ENCODE measurements at regions not wholly inside any gene's neighbourhood (a gene's known extent, or its start where the extent isn't known, plus 50 kb on each side); places are given as distances from the start of the nearest gene placed in this dataset.
"Not testable (repeated sequence)": the region's sequence is repeated elsewhere in the genome, so short reads cannot be mapped to it uniquely, and the experiment has no call there.

GRCh38 chr6:85287158-85287557 lies 162.7 kb upstream of the NT5E start:
- no peak for DNase-seq (ENCODE audit: low read depth in 1 of 2, low spot score in 1 of 2)

DNA sequence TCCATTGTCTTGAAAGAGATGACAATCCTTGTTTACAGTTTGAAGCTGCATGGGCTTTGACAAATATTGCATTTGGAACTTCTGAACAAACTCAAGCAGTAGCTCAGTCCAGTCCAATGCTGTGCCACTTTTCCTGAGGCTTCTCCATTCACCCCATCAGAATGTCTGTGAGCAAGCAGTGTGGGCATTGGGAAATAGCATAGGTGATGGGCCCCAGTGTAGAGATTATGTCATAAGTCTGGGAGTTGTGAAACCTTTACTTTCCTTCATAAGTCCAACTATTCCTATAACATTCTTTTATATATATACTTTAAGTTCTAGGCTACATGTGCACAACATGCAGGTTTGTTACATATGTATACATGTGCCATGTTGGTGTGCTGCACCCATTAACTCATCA lies 163.4 kb upstream of the NT5E start:
- DNase-seq (ENCODE audit: low read depth in 1 of 2, low spot score in 1 of 2): not testable (repeated sequence)

GRCh38 chr6:85285934-85286333 lies 163.9 kb upstream of the NT5E start:
- no peak for DNase-seq (ENCODE audit: low read depth in 1 of 2, low spot score in 1 of 2)

- DNase-seq (ENCODE audit: low read depth in 1 of 2, low spot score in 1 of 2): no peak
Observed at GRCh38 chr6:85285114-85285513, 164.8 kb upstream of the NT5E start.

GRCh38 chr6:85283436-85283835 lies 166.4 kb upstream of the NT5E start:
- DNase-seq (ENCODE audit: low read depth in 1 of 2, low spot score in 1 of 2): no peak

DNA sequence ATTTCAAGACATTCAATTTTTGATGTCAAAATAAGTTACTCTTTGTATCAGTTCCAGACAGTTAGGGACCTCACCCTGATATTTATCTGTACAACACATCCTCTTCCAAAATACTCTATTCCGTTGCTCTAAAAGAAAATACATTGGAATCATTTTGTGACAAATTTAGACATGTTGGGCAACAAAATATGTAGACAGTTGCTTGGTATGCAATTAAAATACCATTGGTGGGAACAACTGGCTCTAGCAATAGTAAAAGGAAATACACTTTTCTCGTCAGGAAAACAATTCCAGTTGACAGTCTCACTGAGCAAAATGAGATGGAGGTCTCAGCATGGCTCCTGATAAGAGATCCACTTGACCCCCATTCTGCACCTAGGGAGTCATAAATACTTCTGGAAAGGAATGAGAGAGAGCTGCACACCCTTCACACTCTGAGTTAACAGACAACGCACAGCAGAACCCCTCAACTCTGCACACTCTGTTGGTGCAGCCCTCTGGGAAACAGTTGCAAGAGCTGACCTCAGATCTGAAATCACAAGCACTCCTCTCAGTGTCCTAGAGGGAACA lies 171.3 kb upstream of the NT5E start:
- DNase-seq (ENCODE audit: low read depth in 1 of 2, low spot score in 1 of 2): no peak

GRCh38 chr6:85276026-85276425 lies 173.9 kb upstream of the NT5E start:
- DNase-seq (ENCODE audit: low read depth in 1 of 2, low spot score in 1 of 2): not testable (repeated sequence)

DNA sequence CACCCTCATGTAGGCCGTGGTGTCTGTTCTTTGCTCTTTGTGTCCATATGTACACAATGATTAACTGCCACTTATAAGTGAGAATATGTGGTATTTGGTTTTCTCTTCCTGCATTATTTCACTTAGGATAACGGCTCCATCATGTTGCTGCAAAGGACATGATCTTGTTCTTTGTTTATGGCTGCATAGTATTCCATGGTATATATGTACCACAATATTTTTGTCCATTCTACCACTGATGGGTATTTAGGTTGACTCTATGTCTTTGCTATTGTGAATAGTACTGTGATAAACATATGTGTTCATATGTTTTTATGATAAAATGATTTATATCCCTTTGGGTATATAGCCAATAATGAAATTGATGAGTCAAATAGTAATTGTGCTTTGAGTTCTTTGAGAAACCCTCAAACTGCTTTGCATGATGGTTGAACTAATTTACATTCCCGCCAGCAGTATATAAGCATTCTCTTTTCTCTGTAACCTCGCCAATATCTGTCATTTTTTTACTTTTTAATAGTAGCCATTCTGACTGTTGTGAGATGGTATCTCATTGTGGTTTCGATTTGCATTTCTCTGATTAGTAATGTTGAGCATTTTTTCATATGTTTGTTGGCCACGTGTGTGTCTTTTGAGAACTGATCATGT lies 174.4 kb upstream of the NT5E start:
- no peak for DNase-seq (ENCODE audit: low read depth in 1 of 2, low spot score in 1 of 2)

- no peak for DNase-seq (ENCODE audit: low read depth in 1 of 2, low spot score in 1 of 2)
Observed at GRCh38 chr6:85273870-85274269, 176.0 kb upstream of the NT5E start.

- no peak for DNase-seq (ENCODE audit: low read depth in 1 of 2, low spot score in 1 of 2)
Observed at GRCh38 chr6:85273046-85273445, 176.8 kb upstream of the NT5E start.

GRCh38 chr6:85272592-85272991 lies 177.3 kb upstream of the NT5E start:
- DNase-seq (ENCODE audit: low read depth in 1 of 2, low spot score in 1 of 2): no peak

DNA sequence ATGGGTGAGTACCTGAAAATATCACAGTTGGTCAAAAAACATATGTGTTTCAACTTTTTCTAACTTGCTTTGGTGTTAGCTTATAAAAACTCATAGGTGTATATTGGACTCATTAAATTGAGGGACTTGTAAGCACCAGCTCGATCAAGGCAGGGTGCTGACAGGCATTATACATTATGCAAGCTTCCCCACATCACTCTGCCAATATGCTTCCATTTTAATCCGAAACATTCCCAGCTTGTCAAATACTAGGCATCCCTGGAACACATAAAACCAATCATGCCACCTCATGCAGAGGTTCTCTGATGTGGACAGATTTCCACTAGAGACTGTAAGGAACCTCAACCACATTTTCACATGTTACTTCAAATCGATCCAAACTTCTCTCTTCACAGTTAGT lies 187.3 kb upstream of the NT5E start:
- DNase-seq (ENCODE audit: low read depth in 1 of 2, low spot score in 1 of 2): no peak

- no peak for DNase-seq (ENCODE audit: low read depth in 1 of 2, low spot score in 1 of 2)
Observed at GRCh38 chr6:85261271-85261670, 188.6 kb upstream of the NT5E start.

DNA sequence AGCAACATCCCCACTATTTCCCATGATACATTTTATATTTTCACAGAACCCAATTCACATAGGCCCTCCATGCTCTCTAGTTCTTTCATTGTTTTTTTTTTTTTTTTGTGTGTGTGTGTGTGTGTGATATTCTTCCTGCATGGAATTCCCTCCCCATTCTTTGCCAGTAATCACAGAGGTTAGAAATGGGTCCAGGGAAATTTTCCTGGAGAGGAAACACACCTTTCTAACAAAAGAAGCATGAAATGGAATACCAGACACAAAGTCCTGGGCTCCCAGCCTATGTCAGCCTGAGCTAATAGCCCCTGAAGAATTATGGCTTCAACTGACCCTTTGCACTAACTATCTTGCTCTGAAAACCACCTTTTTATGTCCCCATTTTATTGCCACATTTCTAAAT lies 194.2 kb upstream of the NT5E start:
- DNase-seq (ENCODE audit: low read depth in 1 of 2, low spot score in 1 of 2): no peak

DNA sequence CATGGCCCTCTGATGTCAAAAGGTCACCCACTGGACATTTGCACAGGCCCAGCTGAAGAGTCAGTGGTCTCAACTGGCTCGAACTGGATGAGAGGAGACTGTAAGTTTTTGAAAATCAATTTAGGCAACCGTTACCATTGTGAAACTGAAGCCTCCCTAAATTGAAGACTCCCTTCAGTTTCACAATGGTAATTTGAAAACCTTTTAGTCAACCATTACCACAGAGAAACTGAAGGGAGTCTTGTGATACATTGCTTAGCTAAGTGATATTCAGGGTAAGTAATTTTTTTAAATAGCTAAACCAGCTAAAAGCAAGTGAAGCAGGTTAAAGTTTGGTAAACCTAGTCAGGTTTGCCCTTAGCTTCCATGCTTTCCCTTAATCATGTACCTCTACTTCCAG lies 197.3 kb upstream of the NT5E start:
- DNase-seq (ENCODE audit: low read depth in 1 of 2, low spot score in 1 of 2): no peak

DNA sequence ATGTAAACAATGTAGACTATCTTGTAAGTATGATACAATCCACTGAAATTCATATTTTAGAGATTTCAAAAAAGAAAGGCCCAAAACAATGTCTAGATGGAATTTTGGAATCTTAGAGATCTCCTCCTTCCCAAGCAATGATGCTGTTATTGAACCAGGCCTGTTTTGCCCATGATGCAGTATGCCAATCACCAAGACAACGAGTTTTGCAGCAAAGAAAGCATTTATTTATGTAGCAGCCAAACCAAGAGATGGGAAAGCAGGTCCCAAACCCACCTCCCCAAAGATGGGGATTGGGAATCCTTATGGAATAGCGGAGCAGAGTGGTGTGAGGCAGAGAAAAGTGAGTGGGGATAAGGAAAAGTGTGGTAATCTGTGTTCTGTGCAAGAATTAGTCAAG lies 197.8 kb upstream of the NT5E start:
- no peak for DNase-seq (ENCODE audit: low read depth in 1 of 2, low spot score in 1 of 2)

DNA sequence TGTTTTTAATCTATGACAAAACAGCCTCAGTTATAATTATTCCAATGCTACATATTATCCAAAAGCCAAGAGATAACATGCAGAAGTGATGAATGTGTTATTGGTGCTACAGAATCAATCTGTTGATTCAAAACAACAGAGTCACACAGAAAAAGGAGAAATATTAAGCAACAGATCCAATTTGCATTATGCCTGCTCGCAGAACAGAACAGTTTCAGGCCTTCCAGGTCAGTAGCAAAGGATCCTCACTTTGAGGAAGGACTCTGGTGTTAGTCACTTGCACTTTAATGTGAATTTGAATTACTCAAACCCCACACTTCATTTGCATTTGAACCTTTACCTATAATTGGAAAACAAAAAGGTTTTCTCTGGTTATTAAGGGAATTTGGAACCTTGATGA lies 198.6 kb upstream of the NT5E start:
- no peak for DNase-seq (ENCODE audit: low read depth in 1 of 2, low spot score in 1 of 2)

DNA sequence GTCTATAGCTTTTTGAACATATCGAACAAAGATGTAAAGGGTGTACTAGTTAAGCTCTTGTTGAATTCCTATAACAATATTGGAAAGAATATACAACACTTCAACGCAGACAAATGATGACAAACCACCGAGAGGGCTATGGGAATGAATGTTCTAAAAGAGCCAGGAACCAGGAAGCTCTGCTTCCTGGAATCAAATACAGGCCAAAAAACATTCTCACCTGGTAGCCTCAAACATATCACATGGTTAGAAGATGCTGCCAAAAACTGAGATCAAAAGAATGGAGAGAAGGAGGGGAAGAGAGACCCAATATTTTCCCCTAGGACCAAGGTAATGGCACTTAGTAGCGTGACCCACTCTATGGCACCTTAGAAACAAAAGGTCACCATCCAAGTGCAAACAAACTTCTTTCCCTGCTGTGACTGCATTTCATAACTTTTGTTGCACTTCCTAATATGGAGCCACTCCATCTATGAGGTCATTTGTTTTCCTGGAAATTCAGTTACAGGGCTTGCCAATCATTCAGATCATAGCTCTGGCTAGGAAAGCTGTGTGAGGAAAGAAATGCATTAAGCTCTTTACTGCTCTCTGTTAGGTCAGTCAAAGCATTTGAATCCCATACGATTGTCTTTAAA lies 199.2 kb upstream of the NT5E start:
- no peak for DNase-seq (ENCODE audit: low read depth in 1 of 2, low spot score in 1 of 2)

GRCh38 chr6:85245004-85245403 lies 204.9 kb upstream of the NT5E start:
- no peak for DNase-seq (ENCODE audit: low read depth in 1 of 2, low spot score in 1 of 2)

GRCh38 chr6:85241498-85242052 lies 208.3 kb upstream of the NT5E start:
- no peak for DNase-seq (ENCODE audit: low read depth in 1 of 2, low spot score in 1 of 2)

GRCh38 chr6:85240787-85241385 lies 209.0 kb upstream of the NT5E start:
- no peak for DNase-seq (ENCODE audit: low read depth in 1 of 2, low spot score in 1 of 2)

- DNase-seq (ENCODE audit: low read depth in 1 of 2, low spot score in 1 of 2): no peak
Observed at GRCh38 chr6:85237478-85237877, 212.4 kb upstream of the NT5E start.
